Peyer's patch (tissue), 4 donors: ENCODE measurements at regions not wholly inside any gene's neighbourhood (a gene's known extent, or its start where the extent isn't known, plus 50 kb on each side); places are given as distances from the start of the nearest gene placed in this dataset.

ENCODE experiments used
- DNase-seq, 3 donors: peaks; one replicate each; pipeline ENCODE4 v3.0.0-alpha.2; 2017 to 2019
- H3K27ac ChIP-seq, 4 donors: fragments of 200-600 bp; sonication (generic); one replicate each; pipeline ENCODE4 v1.5.1; 2016 to 2019
- H3K27me3 ChIP-seq, 2 donors: fragments of 200-600 bp; sonication (generic); one replicate each; pipeline ENCODE4 v1.5.1; 2019
- H3K36me3 ChIP-seq, 3 donors: fragments of 200-600 bp; sonication (generic); one replicate each; pipeline ENCODE4 v1.5.1; 2016 to 2019
- H3K4me1 ChIP-seq, 4 donors: fragments of 200-600 bp; sonication (generic); one replicate each; pipeline ENCODE4 v1.5.1; 2016 to 2019
- H3K4me3 ChIP-seq, 4 donors: fragments of 200-600 bp; sonication (generic); 1 replicate in 3 of 4; 2 replicates in 1 of 4; pipeline ENCODE4 v1.5.1; 2016 to 2019; ENCODE audit warnings: mild to moderate bottlenecking in 1 of 4
- H3K9me3 ChIP-seq, 4 donors: fragments of 200-600 bp; sonication (generic); one replicate each; pipeline ENCODE4 v1.5.1; 2016 to 2019; ENCODE audit warnings: mild to moderate bottlenecking in 1 of 4
- CTCF ChIP-seq, 6 experiments: fragments of 450-650 bp in 4 of 6; fragments of 200-600 bp in 2 of 6; sonication (generic) in 1 of 6; IDR thresholded peaks; one replicate each; pipeline ENCODE4 v1.5.1; 2017 to 2019; ENCODE audit warnings: antibody characterized with exemption in 6 of 6, mild to moderate bottlenecking in 3 of 6, moderate library complexity in 1 of 6
- POLR2A ChIP-seq, 2 donors: fragments of 450-650 bp; IDR thresholded peaks; one replicate each; pipeline ENCODE4 v1.5.1; 2017; ENCODE audit warnings: antibody characterized with exemption in 2 of 2, mild to moderate bottlenecking in 2 of 2, moderate library complexity in 2 of 2

GRCh38 chr9:12880406-12881015 lies 105.7 kb downstream of the LURAP1L start:
- DNase-seq = no peak

GRCh38 chr9:12882430-12882829 lies 107.6 kb downstream of the LURAP1L start:
- no peak for DNase-seq
- Histone ChIP-seq H3K36me3 (no peaks in the 10 kb centered on the region), H3K4me3 (no peak overlapping the region), H3K27ac (peak overlapping the region in 2 of 4 donors; percentile 17 to 19), H3K27me3 (no peaks in the 10 kb centered on the region), H3K4me1 (no peaks in the 10 kb centered on the region), H3K9me3 (no peaks in the 10 kb centered on the region)
- TF ChIP-seq POLR2A (IDR thresholded peaks at IDR 0.05) = no peak
- TF ChIP-seq CTCF (IDR thresholded peaks at IDR 0.05) = no peak

More at GRCh38 chr9:12880406-12881015, 105.7 kb downstream of the LURAP1L start:
- Histone ChIP-seq H3K4me1 (no peaks in the 10 kb centered on the region), H3K27me3 (no peaks in the 10 kb centered on the region), H3K9me3 (no peaks in the 10 kb centered on the region), H3K36me3 (no peaks in the 10 kb centered on the region), H3K4me3 (no peak overlapping the region), H3K27ac (no peak overlapping the region)
- TF ChIP-seq POLR2A (IDR thresholded peaks at IDR 0.05) (no peak), CTCF (IDR thresholded peaks at IDR 0.05) (no peak)

- no peak for DNase-seq
- no peak overlapping the region for H3K4me3 ChIP-seq
- no peaks in the 10 kb centered on the region for H3K4me1 ChIP-seq
- no peaks in the 10 kb centered on the region for H3K36me3 ChIP-seq
- H3K27ac ChIP-seq = no peak overlapping the region
- H3K27me3 ChIP-seq = no peaks in the 10 kb centered on the region
- TF ChIP-seq POLR2A (IDR thresholded peaks at IDR 0.05) (no peak), CTCF (IDR thresholded peaks at IDR 0.05) (peak in 4 of 6 experiments; percentile 45 to 90 (median 80))
- no peaks in the 10 kb centered on the region for H3K9me3 ChIP-seq
Measured at GRCh38 chr9:12884736-12885395, 110.0 kb downstream of the LURAP1L start.

GRCh38 chr9:12889402-12890106 lies 114.7 kb downstream of the LURAP1L start:
- no peak for DNase-seq
- Histone ChIP-seq H3K4me1 (no peaks in the 10 kb centered on the region), H3K36me3 (no peaks in the 10 kb centered on the region), H3K9me3 (no peaks in the 10 kb centered on the region), H3K27ac (no peak overlapping the region), H3K27me3 (no peaks in the 10 kb centered on the region), H3K4me3 (no peak overlapping the region)
- no peak for TF ChIP-seq POLR2A (IDR thresholded peaks at IDR 0.05)
- TF ChIP-seq CTCF (IDR thresholded peaks at IDR 0.05) = no peak

GRCh38 chr9:12891588-12891987 lies 116.8 kb downstream of the LURAP1L start:
- TF ChIP-seq CTCF (IDR thresholded peaks at IDR 0.05) (no peak), POLR2A (IDR thresholded peaks at IDR 0.05) (no peak)
- H3K27ac ChIP-seq = no peak overlapping the region

More at GRCh38 chr9:12891588-12891987, 116.8 kb downstream of the LURAP1L start:
- Histone ChIP-seq H3K9me3 (no peaks in the 10 kb centered on the region), H3K4me3 (no peak overlapping the region), H3K36me3 (no peaks in the 10 kb centered on the region), H3K27me3 (no peaks in the 10 kb centered on the region), H3K4me1 (no peaks in the 10 kb centered on the region)
- no peak for DNase-seq
